ENCODE measurements at regions not wholly inside any gene's neighbourhood (a gene's known extent, or its start where the extent isn't known, plus 50 kb on each side); places are given as distances from the start of the nearest gene placed in this dataset.
A peak's percentile ranks its signal among the peaks of the same experiment; 100 is the strongest.

DNA sequence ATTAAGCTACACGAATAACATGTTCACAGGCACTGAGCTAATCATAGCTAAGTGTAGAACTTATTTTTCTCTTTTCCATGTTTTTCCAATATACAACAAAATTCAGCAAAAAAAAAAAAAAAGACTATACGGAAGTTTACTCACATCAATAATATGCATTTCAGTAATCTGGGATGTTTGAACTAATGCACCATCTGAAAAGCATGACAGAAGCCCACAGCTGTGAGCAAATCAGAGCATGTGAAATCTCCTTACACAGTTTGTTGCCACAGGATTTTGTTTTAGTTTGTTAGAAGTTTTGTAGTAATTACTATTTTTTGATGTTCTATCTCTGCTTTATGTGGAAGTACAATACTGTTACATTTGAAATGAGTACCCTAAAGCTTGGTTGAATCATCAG is 1051.7 kb downstream of the TTLL7 start:
- H3K36me3 Mint-ChIP-seq (ENCODE audit: unreplicated experiment): no peaks in the 10 kb centered on the region
- no peaks in the 10 kb centered on the region for H3K27me3 Mint-ChIP-seq (ENCODE audit: unreplicated experiment)
- no peak overlapping the region for H3K27ac Mint-ChIP-seq (ENCODE audit: unreplicated experiment)
- peaks cover 7% of the 10 kb centered on the region for H3K4me1 Mint-ChIP-seq (ENCODE audit: unreplicated experiment)
- no peak overlapping the region for H3K4me3 Mint-ChIP-seq (ENCODE audit: unreplicated experiment)
- TF ChIP-seq, protein P1, sequence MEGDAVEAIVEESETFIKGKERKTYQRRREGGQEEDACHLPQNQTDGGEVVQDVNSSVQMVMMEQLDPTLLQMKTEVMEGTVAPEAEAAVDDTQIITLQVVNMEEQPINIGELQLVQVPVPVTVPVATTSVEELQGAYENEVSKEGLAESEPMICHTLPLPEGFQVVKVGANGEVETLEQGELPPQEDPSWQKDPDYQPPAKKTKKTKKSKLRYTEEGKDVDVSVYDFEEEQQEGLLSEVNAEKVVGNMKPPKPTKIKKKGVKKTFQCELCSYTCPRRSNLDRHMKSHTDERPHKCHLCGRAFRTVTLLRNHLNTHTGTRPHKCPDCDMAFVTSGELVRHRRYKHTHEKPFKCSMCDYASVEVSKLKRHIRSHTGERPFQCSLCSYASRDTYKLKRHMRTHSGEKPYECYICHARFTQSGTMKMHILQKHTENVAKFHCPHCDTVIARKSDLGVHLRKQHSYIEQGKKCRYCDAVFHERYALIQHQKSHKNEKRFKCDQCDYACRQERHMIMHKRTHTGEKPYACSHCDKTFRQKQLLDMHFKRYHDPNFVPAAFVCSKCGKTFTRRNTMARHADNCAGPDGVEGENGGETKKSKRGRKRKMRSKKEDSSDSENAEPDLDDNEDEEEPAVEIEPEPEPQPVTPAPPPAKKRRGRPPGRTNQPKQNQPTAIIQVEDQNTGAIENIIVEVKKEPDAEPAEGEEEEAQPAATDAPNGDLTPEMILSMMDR (IDR thresholded peaks at IDR 0.05): no peak
- no peak for DNase-seq (ENCODE audit: extremely low spot score, unreplicated experiment)
- no peaks in the 10 kb centered on the region for H3K9me3 Mint-ChIP-seq (ENCODE audit: unreplicated experiment)

DNA sequence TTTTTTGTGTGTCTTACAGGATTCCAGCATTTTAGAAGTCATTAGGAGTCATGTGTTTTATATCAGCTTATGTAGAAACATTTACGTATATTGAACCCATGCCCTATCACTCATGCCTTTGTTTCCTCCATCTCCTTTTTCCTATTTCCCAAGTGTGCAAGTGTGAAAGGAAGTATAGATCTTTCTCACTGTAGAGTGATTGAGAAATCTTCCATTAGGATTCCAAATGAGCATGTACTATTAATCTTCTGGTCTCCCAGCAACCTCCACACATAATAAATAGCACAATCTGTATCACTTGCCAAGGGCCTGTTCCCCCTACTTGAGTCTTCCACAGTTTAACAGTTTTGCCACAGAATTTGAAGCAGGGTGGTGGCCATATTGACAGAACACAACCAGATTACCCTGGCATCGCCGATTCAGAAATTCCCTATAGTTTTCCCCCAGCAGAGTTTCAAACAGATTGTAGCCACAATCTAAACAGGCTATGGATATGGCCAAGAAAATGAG is 1052.8 kb downstream of the TTLL7 start:
- H3K27me3 Mint-ChIP-seq (ENCODE audit: unreplicated experiment): no peaks in the 10 kb centered on the region
- H3K9me3 Mint-ChIP-seq (ENCODE audit: unreplicated experiment): no peaks in the 10 kb centered on the region
- H3K36me3 Mint-ChIP-seq (ENCODE audit: unreplicated experiment): no peaks in the 10 kb centered on the region
- H3K4me3 Mint-ChIP-seq (ENCODE audit: unreplicated experiment): no peak overlapping the region
- TF ChIP-seq, protein P1 (IDR thresholded peaks at IDR 0.05): no peak
- H3K27ac Mint-ChIP-seq (ENCODE audit: unreplicated experiment): no peak overlapping the region
- H3K4me1 Mint-ChIP-seq (ENCODE audit: unreplicated experiment): peaks cover 7% of the 10 kb centered on the region
- DNase-seq (ENCODE audit: extremely low spot score, unreplicated experiment): no peak

DNA sequence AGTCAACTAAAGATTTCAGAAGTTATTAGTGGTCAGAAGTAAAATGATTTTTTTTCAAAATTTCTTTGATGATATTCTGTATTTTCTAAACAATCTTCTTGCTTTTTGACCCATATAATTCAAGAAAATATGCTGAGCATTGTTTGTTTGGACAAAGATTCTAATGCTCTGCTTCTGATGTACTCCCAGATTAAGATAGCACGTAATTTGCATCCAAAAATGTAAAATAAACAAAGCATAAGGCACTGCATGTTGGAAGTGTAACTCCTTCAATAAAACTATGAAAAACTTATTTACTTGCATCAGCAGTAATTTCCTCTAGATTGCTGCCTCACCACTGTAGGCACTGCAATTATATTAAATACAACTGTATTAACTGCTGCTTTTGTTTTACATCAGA is 1054.1 kb downstream of the TTLL7 start:
- Mint-ChIP-seq H3K9me3 (ENCODE audit: unreplicated experiment) (no peaks in the 10 kb centered on the region), H3K27me3 (ENCODE audit: unreplicated experiment) (no peaks in the 10 kb centered on the region), H3K4me3 (ENCODE audit: unreplicated experiment) (no peak overlapping the region), H3K4me1 (ENCODE audit: unreplicated experiment) (peaks cover 7% of the 10 kb centered on the region), H3K27ac (ENCODE audit: unreplicated experiment) (no peak overlapping the region), H3K36me3 (ENCODE audit: unreplicated experiment) (no peaks in the 10 kb centered on the region)
- no peak for DNase-seq (ENCODE audit: extremely low spot score, unreplicated experiment)
- TF ChIP-seq, protein P1 (IDR thresholded peaks at IDR 0.05): no peak

DNA sequence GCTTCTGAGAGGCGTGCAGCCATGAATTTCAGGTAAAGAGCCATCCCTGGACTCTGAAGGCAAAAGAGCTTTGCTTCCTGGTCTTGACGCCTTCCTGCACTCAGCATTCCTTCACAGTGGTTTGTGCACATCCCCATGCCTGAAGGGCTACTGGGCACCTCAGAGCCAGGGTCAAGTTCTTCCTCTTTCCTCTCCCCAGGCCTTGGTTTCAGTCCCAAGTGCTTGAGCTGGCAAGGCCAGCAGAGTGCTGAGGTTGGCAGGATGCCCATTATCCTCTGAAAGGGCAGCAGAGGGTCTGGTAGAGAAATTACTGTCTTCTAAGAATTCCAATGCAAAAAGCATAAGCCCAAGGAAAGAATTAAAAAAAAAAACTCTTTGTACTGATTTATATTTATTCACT is 1064.9 kb downstream of the TTLL7 start:
- DNase-seq (ENCODE audit: extremely low spot score, unreplicated experiment): peak; percentile 85
- no peaks in the 10 kb centered on the region for H3K36me3 Mint-ChIP-seq (ENCODE audit: unreplicated experiment)
- TF ChIP-seq, protein P1 (IDR thresholded peaks at IDR 0.05): no peak
- H3K4me1 Mint-ChIP-seq (ENCODE audit: unreplicated experiment): peaks cover 9% of the 10 kb centered on the region
- H3K9me3 Mint-ChIP-seq (ENCODE audit: unreplicated experiment): peaks cover 15% of the 10 kb centered on the region
- no peak overlapping the region for H3K4me3 Mint-ChIP-seq (ENCODE audit: unreplicated experiment)
- no peaks in the 10 kb centered on the region for H3K27me3 Mint-ChIP-seq (ENCODE audit: unreplicated experiment)
- H3K27ac Mint-ChIP-seq (ENCODE audit: unreplicated experiment): peak overlapping the region; percentile 51

DNA sequence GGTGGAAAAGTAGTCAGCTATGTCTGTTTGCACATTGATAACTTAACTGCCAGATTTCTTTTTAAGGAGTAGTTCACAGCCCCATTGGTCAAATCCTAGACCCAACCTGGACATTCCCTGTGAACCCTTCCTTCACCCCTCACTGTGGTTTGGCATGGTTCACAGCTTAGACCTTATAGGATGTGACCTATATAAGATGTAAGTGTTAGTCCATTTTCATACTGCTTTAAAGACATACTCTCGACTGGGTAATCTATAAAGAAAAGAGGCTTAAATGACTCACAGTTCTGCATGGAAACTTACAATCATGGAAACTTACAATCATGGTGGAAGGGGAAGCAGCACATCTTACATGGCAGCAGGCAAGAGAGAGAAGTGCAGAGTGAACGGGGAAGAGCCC is 1066.2 kb downstream of the TTLL7 start:
- TF ChIP-seq, protein P1 (IDR thresholded peaks at IDR 0.05): no peak
- no peak overlapping the region for H3K27ac Mint-ChIP-seq (ENCODE audit: unreplicated experiment)
- H3K27me3 Mint-ChIP-seq (ENCODE audit: unreplicated experiment): no peaks in the 10 kb centered on the region
- peaks cover 12% of the 10 kb centered on the region for H3K4me1 Mint-ChIP-seq (ENCODE audit: unreplicated experiment)
- peaks cover 10% of the 10 kb centered on the region for H3K9me3 Mint-ChIP-seq (ENCODE audit: unreplicated experiment)
- no peak overlapping the region for H3K4me3 Mint-ChIP-seq (ENCODE audit: unreplicated experiment)
- no peaks in the 10 kb centered on the region for H3K36me3 Mint-ChIP-seq (ENCODE audit: unreplicated experiment)
- DNase-seq (ENCODE audit: extremely low spot score, unreplicated experiment): no peak

All from osteocyte (in vitro differentiated cells).